H9 (cell line): ENCODE measurements at regions not wholly inside any gene's neighbourhood (a gene's known extent, or its start where the extent isn't known, plus 50 kb on each side); places are given as distances from the start of the nearest gene placed in this dataset.

Source experiments
- DNase-seq: peaks from one replicate; pipeline ENCODE4 v3.0.0-alpha.2; 2017
- H2AFZ ChIP-seq: one replicate; pipeline ENCODE4 v1.6.1; 2013; ENCODE audit warnings: mild to moderate bottlenecking, low read length, control low read depth, moderate library complexity
- H2AK5ac ChIP-seq: 2 replicates; pipeline ENCODE4 v1.6.1; 2013; ENCODE audit warnings: low read length, control low read depth, mixed read lengths; ENCODE audit not compliant: insufficient read length
- H2BK120ac ChIP-seq: one replicate; pipeline ENCODE4 v1.6.1; 2013; ENCODE audit warnings: low read depth, mild to moderate bottlenecking, low read length, control low read depth, inconsistent platforms; ENCODE audit not compliant: poor library complexity, severe bottlenecking
- H2BK12ac ChIP-seq: 2 replicates; pipeline ENCODE4 v1.6.1; 2013; ENCODE audit warnings: low read length, control low read depth, mixed read lengths, low read depth; ENCODE audit not compliant: insufficient read length
- H2BK15ac ChIP-seq: 2 replicates; pipeline ENCODE4 v1.6.1; 2013; ENCODE audit warnings: low read depth, low read length, control low read depth
- H2BK20ac ChIP-seq: one replicate; pipeline ENCODE4 v1.6.1; 2013; ENCODE audit warnings: low read depth, mild to moderate bottlenecking, low read length, control low read depth, inconsistent platforms; ENCODE audit not compliant: poor library complexity, severe bottlenecking
- H2BK5ac ChIP-seq: 2 replicates; pipeline ENCODE4 v1.6.1; 2013; ENCODE audit warnings: low read length, control low read depth, mixed read lengths; ENCODE audit not compliant: insufficient read length
- H3K14ac ChIP-seq: 2 replicates; pipeline ENCODE4 v1.6.1; 2013; ENCODE audit warnings: low read length, control low read depth; ENCODE audit not compliant: insufficient read depth
- H3K18ac ChIP-seq: 2 replicates; pipeline ENCODE4 v1.6.1; 2013; ENCODE audit warnings: low read depth, mild to moderate bottlenecking, mixed read lengths, low read length, control low read depth; ENCODE audit not compliant: insufficient read length
- H3K23ac ChIP-seq: 2 replicates; pipeline ENCODE4 v1.6.1; 2013; ENCODE audit warnings: low read length, control low read depth, mixed read lengths, low read depth; ENCODE audit not compliant: insufficient read length
- H3K23me2 ChIP-seq: 2 replicates; pipeline ENCODE4 v1.6.1; 2013; ENCODE audit warnings: low read depth, mild to moderate bottlenecking, mixed read lengths, low read length, control low read depth; ENCODE audit not compliant: insufficient read length, poor library complexity, severe bottlenecking
- H3K27ac ChIP-seq: 2 replicates; pipeline ENCODE4 v1.5.1; 2013; ENCODE audit warnings: low read length, control low read depth, mixed read lengths, low read depth; ENCODE audit not compliant: insufficient read length
- H3K27me3 ChIP-seq: 2 replicates; pipeline ENCODE4 v1.6.1; 2013; ENCODE audit warnings: low read length, control low read depth, inconsistent platforms; ENCODE audit not compliant: insufficient read depth
- H3K4ac ChIP-seq: 2 replicates; pipeline ENCODE4 v1.6.1; 2013; ENCODE audit warnings: low read depth, mild to moderate bottlenecking, control low read depth, inconsistent platforms, low read length, moderate library complexity
- H3K4me1 ChIP-seq: 2 replicates; pipeline ENCODE4 v1.6.1; 2013; ENCODE audit warnings: low read length, control low read depth, inconsistent platforms; ENCODE audit not compliant: insufficient read depth
- H3K4me2 ChIP-seq: 2 replicates; pipeline ENCODE4 v1.6.1; 2013; ENCODE audit warnings: low read length, control low read depth, mixed read lengths; ENCODE audit not compliant: insufficient read length, insufficient read depth
- H3K56ac ChIP-seq: 2 replicates; pipeline ENCODE4 v1.6.1; 2013; ENCODE audit warnings: low read depth, mild to moderate bottlenecking, mixed read lengths, low read length, control low read depth; ENCODE audit not compliant: insufficient read length
- H3K79me1 ChIP-seq: 2 replicates; pipeline ENCODE4 v1.6.1; 2013; ENCODE audit warnings: low read depth, mild to moderate bottlenecking, moderate library complexity, low read length, control low read depth, inconsistent platforms; ENCODE audit not compliant: insufficient read depth, poor library complexity, severe bottlenecking
- H3K79me2 ChIP-seq: 2 replicates; pipeline ENCODE4 v1.6.1; 2013; ENCODE audit warnings: low read length, control low read depth, inconsistent platforms; ENCODE audit not compliant: insufficient read depth
- H3K9ac ChIP-seq: 2 replicates; pipeline ENCODE4 v1.6.1; 2013; ENCODE audit warnings: low read length, control low read depth, mixed read lengths; ENCODE audit not compliant: insufficient read length; ENCODE audit errors: extremely low read depth
- H3K9me3 ChIP-seq: one replicate; pipeline ENCODE4 v1.6.1; 2013; ENCODE audit warnings: low read depth, low read length, inconsistent platforms; ENCODE audit not compliant: control insufficient read depth
- H3T11ph ChIP-seq: one replicate; pipeline ENCODE4 v1.6.1; 2013; ENCODE audit warnings: mild to moderate bottlenecking, low read length, control low read depth, inconsistent platforms
- H4K20me1 ChIP-seq: one replicate; pipeline ENCODE4 v1.6.1; 2013; ENCODE audit not compliant: control insufficient read depth, insufficient read length, insufficient read depth
- H4K5ac ChIP-seq: 2 replicates; pipeline ENCODE4 v1.6.1; 2013; ENCODE audit warnings: low read depth, mild to moderate bottlenecking, mixed read lengths, low read length, control low read depth; ENCODE audit not compliant: insufficient read length
- H4K8ac ChIP-seq: replicated peaks from 2 replicates; pipeline ENCODE4 v1.6.1; 2013; ENCODE audit warnings: low read length, control low read depth, mixed read lengths, low read depth; ENCODE audit not compliant: insufficient read length
- H4K91ac ChIP-seq: 2 replicates; pipeline ENCODE4 v1.6.1; 2013; ENCODE audit warnings: low read depth, mild to moderate bottlenecking, moderate library complexity, mixed read lengths, low read length, control low read depth; ENCODE audit not compliant: insufficient read length
- H3K27ac Mint-ChIP-seq, 3 experiments: 2 replicates in 2 of 3; 3 replicates in 1 of 3; pipeline ENCODE4 v1.8.0; 2020 to 2021; ENCODE audit warnings: mixed read lengths in 3 of 3, mild to moderate bottlenecking in 1 of 3, moderate library complexity in 1 of 3
- H3K27me3 Mint-ChIP-seq: 2 replicates; pipeline ENCODE4 v1.8.0; 2021; ENCODE audit warnings: low read depth, mild to moderate bottlenecking, moderate library complexity, mixed read lengths
- H3K36me3 Mint-ChIP-seq, 3 experiments: 2 replicates in 2 of 3; 3 replicates in 1 of 3; pipeline ENCODE4 v1.8.0; 2020 to 2021; ENCODE audit warnings: low read depth in 3 of 3, mixed read lengths in 3 of 3; ENCODE audit not compliant: insufficient read depth in 1 of 3
- H3K4me1 Mint-ChIP-seq, 2 experiments: 2 replicates each; pipeline ENCODE4 v1.8.0; 2020; ENCODE audit warnings: mixed read lengths in 2 of 2
- H3K4me3 Mint-ChIP-seq, 2 experiments: 2 replicates in 1 of 2; 3 replicates in 1 of 2; pipeline ENCODE4 v1.8.0; 2020 to 2021; ENCODE audit warnings: mild to moderate bottlenecking in 2 of 2, mixed read lengths in 2 of 2, moderate library complexity in 1 of 2
- H3K9me3 Mint-ChIP-seq, 2 experiments: 2 replicates in 1 of 2; 3 replicates in 1 of 2; pipeline ENCODE4 v1.8.0; 2020; ENCODE audit warnings: mild to moderate bottlenecking in 2 of 2, mixed read lengths in 2 of 2, moderate library complexity in 1 of 2
- CTCF ChIP-seq: fragments of 200-600 bp; sonication (generic); conservative IDR thresholded peaks from 3 replicates; pipeline ENCODE4 v1.8.0; 2021; ENCODE audit warnings: antibody characterized with exemption, mild to moderate bottlenecking
- WGBS: extraction: QIAGEN DNeasy Blood & Tissue Kit; methylation state at CpG from one replicate; pipeline ENCODE4 v1.1.7; 2013; ENCODE audit warnings: missing lambda C conversion rate, low lambda C conversion rate, mixed read lengths; ENCODE audit not compliant: insufficient read length; ENCODE audit errors: extremely low coverage; 5-methylcytosine and 5-hydroxymethylcytosine counted together

- Mint-ChIP-seq H3K4me1 (no peaks in the 10 kb centered on the region), H3K36me3 (no peaks in the 10 kb centered on the region), H3K9me3 (no peaks in the 10 kb centered on the region), H3K27me3 (no peaks in the 10 kb centered on the region), H3K4me3 (no peak overlapping the region), H3K27ac (no peak overlapping the region)
- H4K91ac ChIP-seq = no peak overlapping the region
- no peaks in the 10 kb centered on the region for H3K27me3 ChIP-seq
- H3K23ac ChIP-seq = no peak overlapping the region
- H2BK12ac ChIP-seq = no peak overlapping the region
- H3K18ac ChIP-seq = no peak overlapping the region
- no peaks in the 10 kb centered on the region for H4K20me1 ChIP-seq
- H2BK15ac ChIP-seq = no peak overlapping the region
- H3K4me2 ChIP-seq = no peak overlapping the region
- no peaks in the 10 kb centered on the region for H3K9me3 ChIP-seq
- no peak overlapping the region for H3K27ac ChIP-seq
- no peak overlapping the region for H3T11ph ChIP-seq
- no peak overlapping the region for H2BK20ac ChIP-seq
- no peaks in the 10 kb centered on the region for H3K23me2 ChIP-seq
- H4K5ac ChIP-seq = no peak overlapping the region
- no peak overlapping the region for H2BK120ac ChIP-seq
- H3K14ac ChIP-seq = no peak overlapping the region
- no peak for TF ChIP-seq CTCF
- no peak overlapping the region for H3K56ac ChIP-seq
- no peaks in the 10 kb centered on the region for H3K79me2 ChIP-seq
- no peak overlapping the region for H3K9ac ChIP-seq
- no peak overlapping the region for H3K4ac ChIP-seq
- H2BK5ac ChIP-seq = no peak overlapping the region
- no CpG with 5 or more reads among the region's 8 CpGs for WGBS
- no peaks in the 10 kb centered on the region for H3K4me1 ChIP-seq
- no peaks in the 10 kb centered on the region for H3K79me1 ChIP-seq
- H4K8ac ChIP-seq = no peak overlapping the region
- no peak overlapping the region for H2AK5ac ChIP-seq
- H2AFZ ChIP-seq = no peak overlapping the region
- no peak for DNase-seq
These were observed 102.6 kb upstream of the MYCBP2 start for GRCh38 chr13:77429320-77430142.
